BLaER1 (cell line): ENCODE measurements at regions not wholly inside any gene's neighbourhood (a gene's known extent, or its start where the extent isn't known, plus 50 kb on each side); places are given as distances from the start of the nearest gene placed in this dataset.

Experiments used
- H3K27ac ChIP-seq: shearing (Covaris generic); formaldehyde crosslinking; 2 replicates; pipeline ENCODE4 v1.8.1; 2022
- H3K27me3 ChIP-seq: shearing (Covaris generic); formaldehyde crosslinking; 2 replicates; pipeline ENCODE4 v1.8.1; 2022
- H3K36me3 ChIP-seq: shearing (Covaris generic); formaldehyde crosslinking; 2 replicates; pipeline ENCODE4 v1.8.1; 2022
- H3K4me1 ChIP-seq: shearing (Covaris generic); formaldehyde crosslinking; 2 replicates; pipeline ENCODE4 v1.8.1; 2022
- H3K4me2 ChIP-seq: shearing (Covaris generic); formaldehyde crosslinking; 2 replicates; pipeline ENCODE4 v1.8.1; 2022
- H3K4me3 ChIP-seq: shearing (Covaris generic); formaldehyde crosslinking; 2 replicates; pipeline ENCODE4 v1.8.1; 2022
- H3K9ac ChIP-seq: shearing (Covaris generic); formaldehyde crosslinking; 2 replicates; pipeline ENCODE4 v1.8.1; 2022
- H3K9me3 ChIP-seq: shearing (Covaris generic); formaldehyde crosslinking; 2 replicates; pipeline ENCODE4 v1.8.1; 2022
- H4K20me1 ChIP-seq: shearing (Covaris generic); formaldehyde crosslinking; 2 replicates; pipeline ENCODE4 v1.8.1; 2022
- Cebpa-rat ChIP-seq: shearing (Covaris generic); IDR thresholded peaks from 2 replicates; pipeline ENCODE4 v1.8.1; 2022

DNA sequence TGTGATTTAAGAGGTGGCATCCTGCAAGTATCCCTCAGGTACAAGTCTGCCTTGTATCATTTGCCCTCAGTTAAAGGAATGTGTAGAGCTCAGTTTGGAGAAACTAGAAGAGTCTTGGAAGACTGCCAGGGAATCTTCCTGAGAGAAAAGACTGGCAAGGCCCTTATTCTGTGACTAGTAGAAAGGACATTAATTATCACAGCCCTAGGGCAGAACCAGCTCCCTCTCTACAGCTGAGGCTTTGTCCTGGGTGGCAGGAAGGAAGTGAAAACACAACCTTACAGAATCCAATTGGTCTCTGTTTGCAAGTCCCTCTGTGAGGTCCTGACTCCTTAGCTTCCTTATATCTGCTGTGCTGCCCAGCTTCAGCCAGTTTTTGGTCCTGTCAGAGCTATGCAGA is 385.9 kb upstream of the CYRIA start:
- no peak overlapping the region for H3K4me2 ChIP-seq

GRCh38 chr2:17043173-17043572 is 377.5 kb upstream of the CYRIA start:
- Histone ChIP-seq H4K20me1 (no peaks in the 10 kb centered on the region), H3K36me3 (no peaks in the 10 kb centered on the region), H3K27ac (no peak overlapping the region), H3K4me1 (no peaks in the 10 kb centered on the region), H3K27me3 (no peaks in the 10 kb centered on the region), H3K4me2 (no peak overlapping the region), H3K4me3 (no peak overlapping the region), H3K9ac (no peak overlapping the region), H3K9me3 (no peaks in the 10 kb centered on the region)
- TF ChIP-seq Cebpa-rat, result no peak

More for the DNA sequence above, 385.9 kb upstream of the CYRIA start:
- H3K9ac ChIP-seq, result no peak overlapping the region
- no peak overlapping the region for H3K4me3 ChIP-seq
- H3K27ac ChIP-seq, result no peak overlapping the region
- no peaks in the 10 kb centered on the region for H3K27me3 ChIP-seq
- no peaks in the 10 kb centered on the region for H3K36me3 ChIP-seq
- no peaks in the 10 kb centered on the region for H3K9me3 ChIP-seq
- no peaks in the 10 kb centered on the region for H3K4me1 ChIP-seq
- TF ChIP-seq Cebpa-rat, result no peak
- H4K20me1 ChIP-seq, result no peaks in the 10 kb centered on the region

- Histone ChIP-seq H3K4me3 (no peak overlapping the region), H3K36me3 (no peaks in the 10 kb centered on the region), H3K9me3 (no peaks in the 10 kb centered on the region), H3K4me2 (no peak overlapping the region), H3K4me1 (no peaks in the 10 kb centered on the region), H3K27ac (no peak overlapping the region), H3K27me3 (no peaks in the 10 kb centered on the region), H4K20me1 (no peaks in the 10 kb centered on the region), H3K9ac (no peak overlapping the region)
- no peak for TF ChIP-seq Cebpa-rat
Measured at GRCh38 chr2:17036361-17036760, 370.7 kb upstream of the CYRIA start.

DNA sequence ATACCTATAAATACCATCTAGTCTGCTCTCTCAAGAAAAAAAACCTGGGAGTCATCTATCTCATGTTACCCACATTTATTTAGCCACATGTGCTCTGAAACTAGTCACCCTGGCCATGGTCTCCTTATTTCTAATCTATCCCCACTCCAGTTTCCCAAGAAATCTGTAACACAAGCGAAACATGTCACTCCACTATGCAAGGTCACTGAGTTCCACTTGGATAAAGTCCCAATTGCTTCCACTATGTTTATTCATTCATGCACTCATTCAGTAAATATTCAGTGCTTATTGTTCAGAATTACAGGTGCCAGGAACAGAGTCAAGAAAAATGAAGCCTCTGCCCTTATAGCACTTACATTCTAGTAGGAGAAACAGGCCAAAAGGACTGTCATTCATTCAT is 369.4 kb upstream of the CYRIA start:
- Histone ChIP-seq H3K36me3 (no peaks in the 10 kb centered on the region), H3K4me3 (no peak overlapping the region), H3K27ac (no peak overlapping the region), H4K20me1 (no peaks in the 10 kb centered on the region), H3K27me3 (no peaks in the 10 kb centered on the region), H3K4me2 (no peak overlapping the region), H3K9ac (no peak overlapping the region), H3K9me3 (no peaks in the 10 kb centered on the region), H3K4me1 (no peaks in the 10 kb centered on the region)
- no peak for TF ChIP-seq Cebpa-rat

GRCh38 chr2:17030047-17030446 is 364.4 kb upstream of the CYRIA start:
- no peak overlapping the region for H3K9ac ChIP-seq
- no peak for TF ChIP-seq Cebpa-rat
- no peaks in the 10 kb centered on the region for H3K36me3 ChIP-seq
- no peaks in the 10 kb centered on the region for H3K27me3 ChIP-seq
- H3K27ac ChIP-seq, result no peak overlapping the region
- no peaks in the 10 kb centered on the region for H4K20me1 ChIP-seq
- H3K9me3 ChIP-seq, result no peaks in the 10 kb centered on the region
- no peaks in the 10 kb centered on the region for H3K4me1 ChIP-seq
- H3K4me2 ChIP-seq, result no peak overlapping the region
- no peak overlapping the region for H3K4me3 ChIP-seq

DNA sequence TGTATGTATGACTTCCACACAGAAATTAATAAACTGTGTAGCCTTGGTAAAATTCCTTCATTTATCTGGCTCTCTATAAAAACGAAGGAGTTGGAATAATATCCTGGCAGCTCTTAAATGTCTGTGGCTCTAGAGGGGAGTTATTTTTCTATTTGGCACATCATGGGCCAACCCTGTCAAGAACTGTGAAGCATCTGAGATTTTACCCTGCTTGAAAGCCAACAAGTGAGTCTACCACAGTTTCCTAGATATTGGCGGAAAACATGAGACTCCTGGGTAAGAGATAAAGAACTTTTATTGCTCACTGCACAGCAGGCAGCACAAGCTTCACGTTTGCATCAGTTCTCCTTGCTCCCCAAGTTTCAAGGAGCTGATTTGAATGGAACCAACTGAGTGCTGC is 346.7 kb upstream of the CYRIA start:
- Histone ChIP-seq H3K4me1 (no peaks in the 10 kb centered on the region), H3K27me3 (no peaks in the 10 kb centered on the region), H3K9ac (no peak overlapping the region), H3K27ac (no peak overlapping the region), H3K9me3 (no peaks in the 10 kb centered on the region), H3K4me3 (no peak overlapping the region), H3K4me2 (no peak overlapping the region), H3K36me3 (no peaks in the 10 kb centered on the region), H4K20me1 (no peaks in the 10 kb centered on the region)
- no peak for TF ChIP-seq Cebpa-rat

DNA sequence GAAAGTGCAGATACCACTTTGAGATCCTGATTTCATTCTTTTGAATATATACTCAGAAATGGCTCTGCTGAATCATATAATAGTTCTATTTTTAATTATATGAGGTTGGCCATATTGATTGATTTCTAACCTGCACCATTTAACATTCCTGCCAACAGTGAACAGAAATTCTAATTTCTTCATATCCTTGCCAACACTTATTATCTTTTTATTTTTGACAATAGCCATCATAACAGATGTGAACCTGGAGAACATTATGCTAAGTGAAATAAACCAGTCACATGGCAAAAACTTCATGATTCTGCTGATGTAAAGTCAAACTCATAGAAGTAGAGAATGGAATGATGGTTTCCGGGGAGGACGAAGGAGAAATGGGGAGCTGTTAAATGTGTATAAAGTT is 344.5 kb upstream of the CYRIA start:
- H3K9me3 ChIP-seq, result no peaks in the 10 kb centered on the region
- no peaks in the 10 kb centered on the region for H3K4me1 ChIP-seq
- no peak overlapping the region for H3K4me3 ChIP-seq
- no peak overlapping the region for H3K27ac ChIP-seq
- TF ChIP-seq Cebpa-rat, result no peak
- H3K4me2 ChIP-seq, result no peak overlapping the region
- no peaks in the 10 kb centered on the region for H4K20me1 ChIP-seq
- H3K9ac ChIP-seq, result no peak overlapping the region
- H3K36me3 ChIP-seq, result no peaks in the 10 kb centered on the region
- no peaks in the 10 kb centered on the region for H3K27me3 ChIP-seq

DNA sequence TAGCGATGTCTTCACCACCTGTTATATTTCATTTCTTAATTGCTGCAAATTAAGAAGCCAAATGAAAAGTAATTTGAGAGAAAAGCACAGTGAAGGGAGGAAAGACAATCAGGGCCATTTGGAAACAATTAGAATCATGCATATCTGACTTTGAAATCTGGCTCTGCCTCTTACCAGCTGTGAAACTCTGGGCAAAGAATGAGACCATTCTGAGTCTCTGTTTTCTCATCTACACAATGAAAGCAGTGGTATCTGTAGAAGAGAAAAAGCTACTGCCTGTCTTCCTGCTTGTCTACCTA is 334.5 kb upstream of the CYRIA start:
- H3K4me2 ChIP-seq, result no peak overlapping the region
- no peaks in the 10 kb centered on the region for H3K27me3 ChIP-seq
- H3K4me3 ChIP-seq, result no peak overlapping the region
- no peak overlapping the region for H3K27ac ChIP-seq
- no peak for TF ChIP-seq Cebpa-rat
- no peak overlapping the region for H3K9ac ChIP-seq
- no peaks in the 10 kb centered on the region for H4K20me1 ChIP-seq
- H3K4me1 ChIP-seq, result no peaks in the 10 kb centered on the region
- peaks cover 18% of the 10 kb centered on the region for H3K9me3 ChIP-seq
- H3K36me3 ChIP-seq, result no peaks in the 10 kb centered on the region

GRCh38 chr2:16999347-17000183 is 333.9 kb upstream of the CYRIA start:
- no peaks in the 10 kb centered on the region for H3K4me1 ChIP-seq
- no peak for TF ChIP-seq Cebpa-rat
- H4K20me1 ChIP-seq, result no peaks in the 10 kb centered on the region
- H3K4me2 ChIP-seq, result no peak overlapping the region
- H3K36me3 ChIP-seq, result no peaks in the 10 kb centered on the region
- no peak overlapping the region for H3K27ac ChIP-seq
- H3K4me3 ChIP-seq, result no peak overlapping the region
- H3K9me3 ChIP-seq, result peaks cover 18% of the 10 kb centered on the region
- H3K9ac ChIP-seq, result no peak overlapping the region
- H3K27me3 ChIP-seq, result no peaks in the 10 kb centered on the region

GRCh38 chr2:16978301-16978700 is 312.7 kb upstream of the CYRIA start:
- TF ChIP-seq Cebpa-rat, result no peak
- Histone ChIP-seq H3K27ac (no peak overlapping the region), H3K4me3 (no peak overlapping the region), H3K27me3 (no peaks in the 10 kb centered on the region), H3K36me3 (no peaks in the 10 kb centered on the region), H4K20me1 (no peaks in the 10 kb centered on the region), H3K4me1 (no peaks in the 10 kb centered on the region), H3K9ac (no peak overlapping the region), H3K4me2 (no peak overlapping the region), H3K9me3 (no peaks in the 10 kb centered on the region)

DNA sequence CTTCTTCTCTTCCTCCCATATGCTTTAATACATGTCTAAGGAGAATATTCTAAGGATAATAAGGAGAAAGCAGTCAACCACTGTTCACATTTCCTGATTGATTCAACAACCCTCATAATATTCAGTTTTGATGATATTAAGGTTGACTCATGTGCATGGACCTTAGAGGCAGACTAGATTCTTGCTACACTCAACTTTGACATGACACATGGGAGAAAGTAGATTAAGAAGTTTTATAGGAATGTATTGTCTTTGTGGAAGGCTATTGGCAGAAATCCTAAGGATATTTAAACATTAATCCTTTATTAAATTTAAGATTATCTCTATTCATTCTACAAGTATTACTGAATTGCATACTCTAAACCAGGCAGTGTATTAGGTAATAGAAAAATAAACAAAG is 309.1 kb upstream of the CYRIA start:
- Histone ChIP-seq H3K4me2 (no peak overlapping the region), H3K4me3 (no peak overlapping the region), H3K9ac (no peak overlapping the region), H3K27me3 (no peaks in the 10 kb centered on the region), H3K9me3 (no peaks in the 10 kb centered on the region), H3K4me1 (no peaks in the 10 kb centered on the region), H3K36me3 (no peaks in the 10 kb centered on the region), H3K27ac (no peak overlapping the region), H4K20me1 (no peaks in the 10 kb centered on the region)
- TF ChIP-seq Cebpa-rat, result no peak
